ENCODE measurements at regions not wholly inside any gene's neighbourhood (a gene's known extent, or its start where the extent isn't known, plus 50 kb on each side); places are given as distances from the start of the nearest gene placed in this dataset.

DNA sequence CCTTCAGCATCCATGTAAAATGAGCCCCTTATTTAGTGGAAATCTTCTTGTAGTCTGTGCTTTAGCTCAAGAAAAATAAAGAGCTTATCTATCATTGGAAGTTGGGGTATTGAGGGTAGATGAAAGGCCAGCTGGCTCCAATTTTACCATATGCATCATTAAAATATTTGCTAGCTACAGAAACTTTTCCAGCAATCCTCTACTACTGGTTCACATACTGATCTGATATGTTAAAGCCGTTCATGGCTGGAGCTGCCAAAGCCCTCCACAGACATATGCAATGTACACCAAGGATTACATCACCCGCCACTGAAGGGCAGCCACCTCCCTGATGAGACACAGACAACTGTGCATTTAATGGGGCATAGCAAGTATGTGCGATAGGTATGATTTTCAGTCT, 1205.3 kb downstream of the GALC start:
- Histone ChIP-seq H4K20me1 (replicated peaks; ENCODE audit: insufficient read depth) (no peaks in the 10 kb centered on the region), H3K4me1 (ENCODE audit: insufficient read depth) (no peaks in the 10 kb centered on the region), H3K9me2 (ENCODE audit: insufficient read depth) (no peaks in the 10 kb centered on the region), H3K27ac (ENCODE audit: low read depth) (no peak overlapping the region), H3K36me3 (ENCODE audit: insufficient read depth) (no peaks in the 10 kb centered on the region), H3F3A (replicated peaks; ENCODE audit: low read depth) (no peaks in the 10 kb centered on the region), H2AFZ (no peak overlapping the region), H3K27me3 (ENCODE audit: insufficient read depth) (no peaks in the 10 kb centered on the region), H3K79me2 (replicated peaks; ENCODE audit: insufficient read depth) (no peaks in the 10 kb centered on the region), H3K4me2 (no peak overlapping the region), H3K4me3 (no peak overlapping the region)
- Mint-ChIP-seq H3K36me3 (ENCODE audit: low read depth) (peaks cover 10% of the 10 kb centered on the region; the same call in 2 of the 3 replicates), H3K9me3 (peaks cover 10% of the 10 kb centered on the region), H3K27me3 (ENCODE audit: insufficient read depth, low read depth, poor library complexity) (peaks cover 2% of the 10 kb centered on the region), H3K4me1 (no peaks in the 10 kb centered on the region), H3K27ac (no peak overlapping the region), H3K4me3 (no peak overlapping the region)
- TF ChIP-seq ZNF114 (CRISPR knock-in tag; IDR thresholded peaks at IDR 0.05) (no peak), ETS1 (IDR thresholded peaks at IDR 0.05) (no peak), CTCF (conservative IDR thresholded peaks at IDR 0.05; ENCODE audit: low read depth in 2 of 2) (no peak), JUNB (IDR thresholded peaks at IDR 0.05; ENCODE audit: unreplicated experiment) (no peak), CREB1 (CRISPR knock-in tag; IDR thresholded peaks at IDR 0.05; ENCODE audit: low read depth) (no peak), STAT1 (IDR thresholded peaks at IDR 0.05; ENCODE audit: unreplicated experiment) (no peak), EZH2 (IDR thresholded peaks at IDR 0.05; ENCODE audit: low read depth, unreplicated experiment) (no peak), ZNF331 (CRISPR knock-in tag; IDR thresholded peaks at IDR 0.05; ENCODE audit: low read depth) (no peak), NANOG (IDR thresholded peaks at IDR 0.05; ENCODE audit: borderline replicate concordance) (no peak), EZH2phosphoT487 (IDR thresholded peaks at IDR 0.05; ENCODE audit: unreplicated experiment) (no peak), POLR2AphosphoS5 (IDR thresholded peaks at IDR 0.05; ENCODE audit: low read depth) (no peak)
- TF ChIP-seq, protein P1, sequence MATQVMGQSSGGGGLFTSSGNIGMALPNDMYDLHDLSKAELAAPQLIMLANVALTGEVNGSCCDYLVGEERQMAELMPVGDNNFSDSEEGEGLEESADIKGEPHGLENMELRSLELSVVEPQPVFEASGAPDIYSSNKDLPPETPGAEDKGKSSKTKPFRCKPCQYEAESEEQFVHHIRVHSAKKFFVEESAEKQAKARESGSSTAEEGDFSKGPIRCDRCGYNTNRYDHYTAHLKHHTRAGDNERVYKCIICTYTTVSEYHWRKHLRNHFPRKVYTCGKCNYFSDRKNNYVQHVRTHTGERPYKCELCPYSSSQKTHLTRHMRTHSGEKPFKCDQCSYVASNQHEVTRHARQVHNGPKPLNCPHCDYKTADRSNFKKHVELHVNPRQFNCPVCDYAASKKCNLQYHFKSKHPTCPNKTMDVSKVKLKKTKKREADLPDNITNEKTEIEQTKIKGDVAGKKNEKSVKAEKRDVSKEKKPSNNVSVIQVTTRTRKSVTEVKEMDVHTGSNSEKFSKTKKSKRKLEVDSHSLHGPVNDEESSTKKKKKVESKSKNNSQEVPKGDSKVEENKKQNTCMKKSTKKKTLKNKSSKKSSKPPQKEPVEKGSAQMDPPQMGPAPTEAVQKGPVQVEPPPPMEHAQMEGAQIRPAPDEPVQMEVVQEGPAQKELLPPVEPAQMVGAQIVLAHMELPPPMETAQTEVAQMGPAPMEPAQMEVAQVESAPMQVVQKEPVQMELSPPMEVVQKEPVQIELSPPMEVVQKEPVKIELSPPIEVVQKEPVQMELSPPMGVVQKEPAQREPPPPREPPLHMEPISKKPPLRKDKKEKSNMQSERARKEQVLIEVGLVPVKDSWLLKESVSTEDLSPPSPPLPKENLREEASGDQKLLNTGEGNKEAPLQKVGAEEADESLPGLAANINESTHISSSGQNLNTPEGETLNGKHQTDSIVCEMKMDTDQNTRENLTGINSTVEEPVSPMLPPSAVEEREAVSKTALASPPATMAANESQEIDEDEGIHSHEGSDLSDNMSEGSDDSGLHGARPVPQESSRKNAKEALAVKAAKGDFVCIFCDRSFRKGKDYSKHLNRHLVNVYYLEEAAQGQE (IDR thresholded peaks at IDR 0.05; ENCODE audit: unreplicated experiment): no peak
- TF ChIP-seq, protein P2, sequence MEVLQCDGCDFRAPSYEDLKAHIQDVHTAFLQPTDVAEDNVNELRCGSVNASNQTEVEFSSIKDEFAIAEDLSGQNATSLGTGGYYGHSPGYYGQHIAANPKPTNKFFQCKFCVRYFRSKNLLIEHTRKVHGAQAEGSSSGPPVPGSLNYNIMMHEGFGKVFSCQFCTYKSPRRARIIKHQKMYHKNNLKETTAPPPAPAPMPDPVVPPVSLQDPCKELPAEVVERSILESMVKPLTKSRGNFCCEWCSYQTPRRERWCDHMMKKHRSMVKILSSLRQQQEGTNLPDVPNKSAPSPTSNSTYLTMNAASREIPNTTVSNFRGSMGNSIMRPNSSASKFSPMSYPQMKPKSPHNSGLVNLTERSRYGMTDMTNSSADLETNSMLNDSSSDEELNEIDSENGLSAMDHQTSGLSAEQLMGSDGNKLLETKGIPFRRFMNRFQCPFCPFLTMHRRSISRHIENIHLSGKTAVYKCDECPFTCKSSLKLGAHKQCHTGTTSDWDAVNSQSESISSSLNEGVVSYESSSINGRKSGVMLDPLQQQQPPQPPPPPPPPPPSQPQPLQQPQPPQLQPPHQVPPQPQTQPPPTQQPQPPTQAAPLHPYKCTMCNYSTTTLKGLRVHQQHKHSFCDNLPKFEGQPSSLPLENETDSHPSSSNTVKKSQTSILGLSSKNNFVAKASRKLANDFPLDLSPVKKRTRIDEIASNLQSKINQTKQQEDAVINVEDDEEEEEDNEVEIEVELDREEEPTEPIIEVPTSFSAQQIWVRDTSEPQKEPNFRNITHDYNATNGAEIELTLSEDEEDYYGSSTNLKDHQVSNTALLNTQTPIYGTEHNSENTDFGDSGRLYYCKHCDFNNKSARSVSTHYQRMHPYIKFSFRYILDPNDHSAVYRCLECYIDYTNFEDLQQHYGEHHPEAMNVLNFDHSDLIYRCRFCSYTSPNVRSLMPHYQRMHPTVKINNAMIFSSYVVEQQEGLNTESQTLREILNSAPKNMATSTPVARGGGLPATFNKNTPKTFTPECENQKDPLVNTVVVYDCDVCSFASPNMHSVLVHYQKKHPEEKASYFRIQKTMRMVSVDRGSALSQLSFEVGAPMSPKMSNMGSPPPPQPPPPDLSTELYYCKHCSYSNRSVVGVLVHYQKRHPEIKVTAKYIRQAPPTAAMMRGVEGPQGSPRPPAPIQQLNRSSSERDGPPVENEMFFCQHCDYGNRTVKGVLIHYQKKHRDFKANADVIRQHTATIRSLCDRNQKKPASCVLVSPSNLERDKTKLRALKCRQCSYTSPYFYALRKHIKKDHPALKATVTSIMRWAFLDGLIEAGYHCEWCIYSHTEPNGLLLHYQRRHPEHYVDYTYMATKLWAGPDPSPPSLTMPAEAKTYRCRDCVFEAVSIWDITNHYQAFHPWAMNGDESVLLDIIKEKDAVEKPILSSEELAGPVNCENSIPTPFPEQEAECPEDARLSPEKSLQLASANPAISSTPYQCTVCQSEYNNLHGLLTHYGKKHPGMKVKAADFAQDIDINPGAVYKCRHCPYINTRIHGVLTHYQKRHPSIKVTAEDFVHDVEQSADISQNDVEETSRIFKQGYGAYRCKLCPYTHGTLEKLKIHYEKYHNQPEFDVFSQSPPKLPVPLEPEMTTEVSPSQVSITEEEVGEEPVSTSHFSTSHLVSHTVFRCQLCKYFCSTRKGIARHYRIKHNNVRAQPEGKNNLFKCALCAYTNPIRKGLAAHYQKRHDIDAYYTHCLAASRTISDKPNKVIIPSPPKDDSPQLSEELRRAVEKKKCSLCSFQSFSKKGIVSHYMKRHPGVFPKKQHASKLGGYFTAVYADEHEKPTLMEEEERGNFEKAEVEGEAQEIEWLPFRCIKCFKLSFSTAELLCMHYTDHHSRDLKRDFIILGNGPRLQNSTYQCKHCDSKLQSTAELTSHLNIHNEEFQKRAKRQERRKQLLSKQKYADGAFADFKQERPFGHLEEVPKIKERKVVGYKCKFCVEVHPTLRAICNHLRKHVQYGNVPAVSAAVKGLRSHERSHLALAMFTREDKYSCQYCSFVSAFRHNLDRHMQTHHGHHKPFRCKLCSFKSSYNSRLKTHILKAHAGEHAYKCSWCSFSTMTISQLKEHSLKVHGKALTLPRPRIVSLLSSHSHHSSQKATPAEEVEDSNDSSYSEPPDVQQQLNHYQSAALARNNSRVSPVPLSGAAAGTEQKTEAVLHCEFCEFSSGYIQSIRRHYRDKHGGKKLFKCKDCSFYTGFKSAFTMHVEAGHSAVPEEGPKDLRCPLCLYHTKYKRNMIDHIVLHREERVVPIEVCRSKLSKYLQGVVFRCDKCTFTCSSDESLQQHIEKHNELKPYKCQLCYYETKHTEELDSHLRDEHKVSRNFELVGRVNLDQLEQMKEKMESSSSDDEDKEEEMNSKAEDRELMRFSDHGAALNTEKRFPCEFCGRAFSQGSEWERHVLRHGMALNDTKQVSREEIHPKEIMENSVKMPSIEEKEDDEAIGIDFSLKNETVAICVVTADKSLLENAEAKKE (CRISPR knock-in tag; IDR thresholded peaks at IDR 0.05): no peak
- ATAC-seq (no peak), DNase-seq (ENCODE audit: low spot score) (no peak)

Measured in GM23338 (cell line).